HUES6 (cell line): ENCODE measurements at regions not wholly inside any gene's neighbourhood (a gene's known extent, or its start where the extent isn't known, plus 50 kb on each side); places are given as distances from the start of the nearest gene placed in this dataset.

ENCODE experiments used
- H3K27ac ChIP-seq: 2 replicates; pipeline ENCODE4 v1.7.0; 2013; ENCODE audit warnings: low read depth, mild to moderate bottlenecking, low read length, inconsistent platforms
- H3K27me3 ChIP-seq: 2 replicates; pipeline ENCODE4 v1.6.1; 2013; ENCODE audit warnings: low read length; ENCODE audit not compliant: control insufficient read depth, insufficient read depth
- H3K36me3 ChIP-seq: 2 replicates; pipeline ENCODE4 v1.6.1; 2013; ENCODE audit warnings: low read length; ENCODE audit not compliant: control insufficient read depth, insufficient read depth
- H3K4me1 ChIP-seq: 2 replicates; pipeline ENCODE4 v1.6.1; 2013; ENCODE audit warnings: low read length; ENCODE audit not compliant: control insufficient read depth, insufficient read depth
- H3K4me3 ChIP-seq: 2 replicates; pipeline ENCODE4 v1.5.1; 2013; ENCODE audit warnings: low read depth, low read length
- H3K9ac ChIP-seq: one replicate; pipeline ENCODE4 v1.6.1; 2013; ENCODE audit warnings: mild to moderate bottlenecking, low read length
- H3K9me3 ChIP-seq: 2 replicates; pipeline ENCODE4 v1.6.1; 2013; ENCODE audit warnings: low read depth, low read length; ENCODE audit not compliant: control insufficient read depth, insufficient read depth

DNA sequence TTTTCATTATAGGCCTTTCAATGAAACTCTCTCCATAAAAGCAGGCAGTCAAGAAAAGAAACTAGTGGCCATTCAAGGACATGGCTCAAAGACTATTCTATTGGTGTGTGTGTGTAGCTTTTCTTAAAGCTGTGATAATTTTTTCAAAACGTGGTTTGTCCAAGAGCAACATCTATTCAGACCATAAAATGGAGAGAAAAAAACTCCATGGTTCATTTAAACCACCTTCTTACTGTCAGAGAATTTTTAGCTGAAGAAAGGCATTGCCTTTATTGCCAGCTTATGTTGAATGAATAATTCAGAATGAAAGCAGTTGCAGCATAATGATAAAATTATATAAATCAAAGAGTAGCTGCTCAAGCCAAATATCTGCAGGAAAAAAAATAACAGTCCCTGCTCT, 325.5 kb downstream of the PCDH18 start:
- Histone ChIP-seq H3K4me3 (no peak overlapping the region), H3K9ac (no peak overlapping the region), H3K27me3 (no peaks in the 10 kb centered on the region), H3K36me3 (no peaks in the 10 kb centered on the region), H3K27ac (no peak overlapping the region), H3K9me3 (no peaks in the 10 kb centered on the region), H3K4me1 (no peaks in the 10 kb centered on the region)

DNA sequence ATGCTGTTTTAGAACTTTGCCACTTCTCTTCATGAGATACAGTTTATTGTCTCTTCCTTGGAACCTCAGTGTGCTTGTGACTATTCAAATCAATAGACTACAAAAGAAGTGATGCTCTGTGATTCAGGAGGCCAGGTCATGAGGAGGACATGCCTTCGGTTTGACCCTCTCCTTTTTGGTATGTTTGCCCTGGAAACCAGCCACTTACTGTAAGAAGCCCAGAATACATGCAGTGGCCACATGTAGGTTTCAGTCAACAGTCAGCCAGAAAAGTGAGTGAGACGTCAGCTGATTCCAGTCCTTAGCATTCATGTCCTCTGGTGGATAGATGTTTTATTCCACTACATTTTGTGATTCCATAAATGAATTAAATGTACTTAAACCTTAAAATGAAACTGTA, 328.7 kb downstream of the PCDH18 start:
- H3K27ac ChIP-seq: no peak overlapping the region
- H3K4me3 ChIP-seq: no peak overlapping the region
- H3K9me3 ChIP-seq: no peaks in the 10 kb centered on the region
- H3K9ac ChIP-seq: no peak overlapping the region
- no peaks in the 10 kb centered on the region for H3K27me3 ChIP-seq
- H3K4me1 ChIP-seq: 0 out of 2 replicates have a peak, but pooled peaks cover 3% of the 10 kb centered on the region
- no peaks in the 10 kb centered on the region for H3K36me3 ChIP-seq

DNA sequence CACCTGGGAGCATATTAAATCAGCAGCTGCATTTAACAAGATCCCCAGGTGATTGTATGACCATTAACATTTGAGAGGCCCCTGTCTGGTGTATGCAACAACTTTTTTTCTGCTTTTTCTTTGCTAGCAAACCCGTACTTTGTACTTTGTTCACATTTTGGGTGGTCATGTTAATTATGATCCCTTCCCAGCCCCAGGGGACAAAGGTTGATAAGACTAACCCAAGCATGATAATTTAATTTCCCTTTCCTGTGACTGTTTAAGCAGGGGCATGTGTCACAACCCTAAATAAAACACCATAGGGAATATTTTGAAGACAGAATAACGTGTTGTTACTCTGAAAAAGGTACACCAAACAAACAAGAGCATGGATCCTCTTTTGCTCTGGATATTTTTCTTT, 332.0 kb downstream of the PCDH18 start:
- 0 out of 2 replicates have a peak, but pooled peaks cover 3% of the 10 kb centered on the region for H3K4me1 ChIP-seq
- H3K27ac ChIP-seq: no peak overlapping the region
- H3K9me3 ChIP-seq: no peaks in the 10 kb centered on the region
- no peaks in the 10 kb centered on the region for H3K27me3 ChIP-seq
- H3K36me3 ChIP-seq: no peaks in the 10 kb centered on the region
- H3K4me3 ChIP-seq: no peak overlapping the region
- no peak overlapping the region for H3K9ac ChIP-seq

DNA sequence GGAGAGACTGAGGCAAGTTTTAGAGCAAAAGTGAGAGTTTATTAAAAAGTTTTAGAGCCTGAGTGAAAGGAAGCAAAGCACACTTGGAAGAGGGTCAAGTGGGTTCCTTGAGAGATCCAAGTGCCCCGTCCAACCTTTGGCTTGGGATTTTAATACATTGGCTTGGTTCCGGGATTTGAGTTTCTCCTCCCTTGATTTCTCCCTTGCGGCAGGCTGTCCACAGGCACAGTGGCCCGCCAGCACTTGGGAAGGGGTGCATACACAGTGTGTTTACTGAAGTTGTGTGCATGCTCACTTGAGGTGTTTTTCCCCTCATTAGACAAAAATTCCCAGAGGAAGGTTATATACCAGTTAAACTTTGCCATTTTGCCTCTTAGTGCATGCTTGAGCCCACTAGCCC, 333.5 kb downstream of the PCDH18 start:
- Histone ChIP-seq H3K4me1 (peaks cover 5% of the 10 kb centered on the region; the same call in 1 of the 2 replicates), H3K9me3 (no peaks in the 10 kb centered on the region)

DNA sequence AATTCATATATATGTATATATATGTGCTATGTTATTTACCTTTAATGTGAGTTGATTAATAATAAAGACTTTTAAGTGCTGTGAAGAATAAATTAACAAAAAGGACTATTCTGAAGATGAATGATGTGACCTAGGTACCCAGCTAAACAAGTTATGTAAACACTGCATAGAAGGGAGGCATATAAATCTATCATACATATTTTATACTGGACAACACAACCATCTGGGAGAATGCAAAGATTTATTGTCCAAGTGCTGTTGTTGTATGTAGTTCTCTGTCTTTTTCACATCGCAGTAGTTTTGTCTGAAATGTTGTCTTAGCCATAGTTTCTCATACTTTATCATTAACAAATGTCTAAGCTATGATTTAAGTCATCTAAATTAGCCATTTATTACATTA, 337.6 kb downstream of the PCDH18 start:
- Histone ChIP-seq H3K4me1 (peaks cover 7% of the 10 kb centered on the region; the same call in 1 of the 2 replicates), H3K9ac (no peak overlapping the region), H3K27ac (no peak overlapping the region), H3K4me3 (no peak overlapping the region), H3K27me3 (no peaks in the 10 kb centered on the region), H3K9me3 (peaks cover 4% of the 10 kb centered on the region), H3K36me3 (no peaks in the 10 kb centered on the region)

More for the DNA sequence above, 333.5 kb downstream of the PCDH18 start:
- no peak overlapping the region for H3K9ac ChIP-seq
- H3K27me3 ChIP-seq: no peaks in the 10 kb centered on the region
- H3K4me3 ChIP-seq: no peak overlapping the region
- H3K27ac ChIP-seq: no peak overlapping the region
- H3K36me3 ChIP-seq: no peaks in the 10 kb centered on the region

DNA sequence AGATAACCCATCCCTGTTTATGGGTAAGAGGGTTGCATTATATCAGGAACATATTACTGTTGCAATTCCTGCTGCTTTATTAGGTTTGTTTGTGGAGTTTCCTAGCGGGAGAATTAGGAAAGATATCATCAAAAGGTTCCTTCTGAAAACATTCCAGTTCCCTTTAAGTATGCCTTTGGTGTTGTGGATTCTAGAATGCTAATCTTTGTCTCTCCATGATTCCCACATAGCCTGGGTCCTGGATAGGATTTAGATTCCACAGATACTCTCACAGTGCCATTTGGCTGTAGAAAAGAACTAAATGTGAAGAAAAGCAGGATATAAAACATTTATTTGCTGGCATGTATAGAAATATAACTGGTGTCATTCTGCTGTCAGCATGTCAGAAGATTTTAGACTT, 338.7 kb downstream of the PCDH18 start:
- H3K4me3 ChIP-seq: no peak overlapping the region
- no peaks in the 10 kb centered on the region for H3K27me3 ChIP-seq
- no peak overlapping the region; the same call in 1 of the 2 replicates for H3K27ac ChIP-seq
- peaks cover 4% of the 10 kb centered on the region for H3K9me3 ChIP-seq
- no peaks in the 10 kb centered on the region for H3K36me3 ChIP-seq
- no peak overlapping the region for H3K9ac ChIP-seq
- peaks cover 7% of the 10 kb centered on the region; the same call in 1 of the 2 replicates for H3K4me1 ChIP-seq

DNA sequence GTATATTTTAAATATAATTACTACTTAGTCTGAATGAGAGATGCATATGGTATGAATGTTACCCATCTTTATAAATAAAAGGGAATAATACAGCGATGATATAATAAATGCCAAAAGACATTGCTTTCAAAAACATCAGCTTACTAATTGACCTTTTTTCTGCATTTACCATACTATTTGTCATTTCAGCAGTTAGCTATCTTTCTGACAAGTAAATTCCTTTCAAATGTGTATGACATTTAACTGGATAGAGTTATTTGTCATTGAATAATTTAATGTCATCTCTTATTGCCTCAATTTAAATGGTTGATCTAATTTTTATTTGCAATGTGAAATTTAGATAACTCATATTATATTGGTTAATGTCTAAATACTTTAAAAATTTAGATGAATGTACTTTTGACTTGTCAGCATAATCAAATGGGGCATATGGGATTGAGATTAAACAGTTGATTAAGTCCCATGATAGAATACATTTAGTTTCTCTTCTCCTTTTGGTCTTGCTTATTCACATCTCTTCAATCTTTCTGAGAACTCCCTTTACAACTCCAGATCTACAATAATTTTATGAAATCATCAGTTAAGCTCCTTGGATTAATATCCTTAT, 350.9 kb downstream of the PCDH18 start:
- no peak overlapping the region for H3K27ac ChIP-seq
- peaks cover 3% of the 10 kb centered on the region; the same call in 1 of the 2 replicates for H3K9me3 ChIP-seq
- H3K36me3 ChIP-seq: no peaks in the 10 kb centered on the region
- no peak overlapping the region for H3K4me3 ChIP-seq
- no peaks in the 10 kb centered on the region for H3K27me3 ChIP-seq
- no peaks in the 10 kb centered on the region for H3K4me1 ChIP-seq
- no peak overlapping the region for H3K9ac ChIP-seq

GRCh38 chr4:137180349-137180748, 351.9 kb downstream of the PCDH18 start:
- no peaks in the 10 kb centered on the region for H3K36me3 ChIP-seq
- no peak overlapping the region for H3K4me3 ChIP-seq
- no peaks in the 10 kb centered on the region for H3K4me1 ChIP-seq
- no peak overlapping the region for H3K27ac ChIP-seq
- no peaks in the 10 kb centered on the region for H3K27me3 ChIP-seq
- H3K9ac ChIP-seq: no peak overlapping the region
- H3K9me3 ChIP-seq: peaks cover 3% of the 10 kb centered on the region; the same call in 1 of the 2 replicates

DNA sequence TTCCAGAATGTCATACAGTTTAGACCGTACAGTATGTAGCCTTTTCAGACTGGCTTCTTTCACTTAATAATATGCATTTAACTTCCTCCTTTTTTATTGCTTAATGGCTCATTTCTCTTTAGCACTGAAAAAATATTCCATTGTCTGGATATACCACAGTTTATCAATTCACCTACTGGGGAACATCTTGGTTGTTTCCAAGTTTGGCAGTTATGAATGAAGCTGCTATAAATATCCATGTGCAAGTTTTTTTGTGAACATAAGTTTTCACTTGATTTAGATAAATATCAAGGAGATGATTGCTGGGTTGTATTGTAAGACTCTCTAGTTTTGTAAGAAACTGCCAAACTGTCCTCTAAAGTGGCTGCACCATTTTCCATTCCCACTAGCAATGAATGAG, 375.5 kb downstream of the PCDH18 start:
- no peaks in the 10 kb centered on the region for H3K9me3 ChIP-seq
- no peak overlapping the region for H3K27ac ChIP-seq

DNA sequence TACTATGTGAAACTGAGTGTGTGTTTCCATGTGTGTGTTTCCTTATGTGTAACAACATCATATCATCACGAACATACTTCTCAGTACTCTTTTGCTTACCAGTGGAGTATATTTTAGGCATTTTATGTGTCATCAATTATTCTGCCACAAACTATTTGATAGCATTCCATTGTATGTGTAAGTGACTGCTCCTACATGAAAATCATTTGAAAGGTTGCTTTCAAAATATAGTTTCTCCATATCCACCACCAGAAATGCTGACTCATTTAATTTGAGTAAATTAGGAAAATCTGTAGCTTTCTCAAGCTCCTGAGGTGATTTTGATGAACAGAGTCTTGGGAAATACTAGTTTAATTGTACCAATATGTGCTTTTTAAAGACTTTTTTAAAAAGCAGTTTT, 376.2 kb downstream of the PCDH18 start:
- H3K27me3 ChIP-seq: no peaks in the 10 kb centered on the region
- H3K4me3 ChIP-seq: no peak overlapping the region
- H3K27ac ChIP-seq: no peak overlapping the region
- H3K4me1 ChIP-seq: no peaks in the 10 kb centered on the region
- H3K36me3 ChIP-seq: no peaks in the 10 kb centered on the region
- H3K9ac ChIP-seq: no peak overlapping the region
- no peaks in the 10 kb centered on the region for H3K9me3 ChIP-seq

More for the DNA sequence above, 375.5 kb downstream of the PCDH18 start:
- no peaks in the 10 kb centered on the region for H3K4me1 ChIP-seq
- H3K4me3 ChIP-seq: no peak overlapping the region
- H3K27me3 ChIP-seq: no peaks in the 10 kb centered on the region
- no peaks in the 10 kb centered on the region for H3K36me3 ChIP-seq
- no peak overlapping the region for H3K9ac ChIP-seq

DNA sequence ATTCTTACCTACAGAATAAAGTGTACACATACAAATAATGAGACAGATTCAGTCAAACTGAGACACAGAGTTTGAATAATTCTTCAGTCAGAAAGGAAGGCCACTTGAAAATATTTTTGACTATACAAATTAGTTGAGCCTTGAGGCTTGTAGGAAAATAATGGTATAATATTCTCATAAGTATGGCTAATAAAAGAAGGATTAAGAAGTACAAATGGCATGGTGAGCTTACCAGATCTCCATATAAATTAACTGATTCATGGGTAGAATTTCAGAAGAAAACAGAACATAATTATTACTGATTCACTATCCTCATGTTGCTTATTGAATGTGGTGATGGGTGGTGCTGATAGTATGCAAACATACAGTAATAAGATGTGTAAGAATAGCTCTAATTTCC, 401.1 kb downstream of the PCDH18 start:
- H3K4me1 ChIP-seq: no peaks in the 10 kb centered on the region
- no peak overlapping the region for H3K9ac ChIP-seq

More for the DNA sequence above, 401.1 kb downstream of the PCDH18 start:
- Histone ChIP-seq H3K27me3 (no peaks in the 10 kb centered on the region), H3K36me3 (no peaks in the 10 kb centered on the region), H3K27ac (no peak overlapping the region), H3K4me3 (no peak overlapping the region), H3K9me3 (no peaks in the 10 kb centered on the region)
